Right lobe of liver (tissue), 4 donors: ENCODE measurements at regions not wholly inside any gene's neighbourhood (a gene's known extent, or its start where the extent isn't known, plus 50 kb on each side); places are given as distances from the start of the nearest gene placed in this dataset.

Experiments used
- POLR2A ChIP-seq: fragments of 450-650 bp; IDR thresholded peaks from one replicate; pipeline ENCODE4 v1.6.1; 2017; ENCODE audit warnings: antibody characterized with exemption, mild to moderate bottlenecking
- TF ChIP-seq, protein P1 (sequence below), 4 donors: fragments of 200-600 bp in 3 of 4; fragments of 450-650 bp in 1 of 4; IDR thresholded peaks; one replicate each; pipeline versions ENCODE4 v1.5.1 to v1.8.0; 2016 to 2022; ENCODE audit warnings: antibody characterized with exemption in 4 of 4, mild to moderate bottlenecking in 2 of 4
- donor health status: DM: no; HTN: no; CAD: no.
- donor health status: DM: no; HTN: no; CAD: no.
- donor health status: DM: no; HTN: yes; CAD: no.

DNA sequence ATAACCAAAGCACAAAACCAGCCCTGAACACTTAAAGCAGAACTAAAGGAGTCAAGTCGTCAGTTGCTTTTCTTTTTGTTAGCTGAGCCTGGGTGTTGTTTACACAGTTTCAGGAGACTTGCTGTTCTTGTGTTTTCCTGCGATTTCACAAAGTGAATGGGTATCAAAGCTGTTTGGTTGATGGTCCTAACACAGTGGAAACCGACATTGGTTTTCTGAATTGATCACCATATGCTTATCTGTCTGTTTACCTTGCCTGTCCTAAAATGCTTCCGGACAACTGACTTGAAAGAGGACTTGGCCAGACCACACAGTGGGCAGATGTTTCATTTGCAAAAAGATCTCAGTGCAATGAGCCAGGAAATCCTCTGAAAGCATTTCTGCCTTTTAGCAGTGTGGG is 676.4 kb downstream of the PRELID2 start:
- TF ChIP-seq, protein P1, sequence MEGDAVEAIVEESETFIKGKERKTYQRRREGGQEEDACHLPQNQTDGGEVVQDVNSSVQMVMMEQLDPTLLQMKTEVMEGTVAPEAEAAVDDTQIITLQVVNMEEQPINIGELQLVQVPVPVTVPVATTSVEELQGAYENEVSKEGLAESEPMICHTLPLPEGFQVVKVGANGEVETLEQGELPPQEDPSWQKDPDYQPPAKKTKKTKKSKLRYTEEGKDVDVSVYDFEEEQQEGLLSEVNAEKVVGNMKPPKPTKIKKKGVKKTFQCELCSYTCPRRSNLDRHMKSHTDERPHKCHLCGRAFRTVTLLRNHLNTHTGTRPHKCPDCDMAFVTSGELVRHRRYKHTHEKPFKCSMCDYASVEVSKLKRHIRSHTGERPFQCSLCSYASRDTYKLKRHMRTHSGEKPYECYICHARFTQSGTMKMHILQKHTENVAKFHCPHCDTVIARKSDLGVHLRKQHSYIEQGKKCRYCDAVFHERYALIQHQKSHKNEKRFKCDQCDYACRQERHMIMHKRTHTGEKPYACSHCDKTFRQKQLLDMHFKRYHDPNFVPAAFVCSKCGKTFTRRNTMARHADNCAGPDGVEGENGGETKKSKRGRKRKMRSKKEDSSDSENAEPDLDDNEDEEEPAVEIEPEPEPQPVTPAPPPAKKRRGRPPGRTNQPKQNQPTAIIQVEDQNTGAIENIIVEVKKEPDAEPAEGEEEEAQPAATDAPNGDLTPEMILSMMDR (IDR thresholded peaks at IDR 0.05) = no peak
- TF ChIP-seq POLR2A = no peak
